ENCODE measurements at regions not wholly inside any gene's neighbourhood (a gene's known extent, or its start where the extent isn't known, plus 50 kb on each side); places are given as distances from the start of the nearest gene placed in this dataset.

DNA sequence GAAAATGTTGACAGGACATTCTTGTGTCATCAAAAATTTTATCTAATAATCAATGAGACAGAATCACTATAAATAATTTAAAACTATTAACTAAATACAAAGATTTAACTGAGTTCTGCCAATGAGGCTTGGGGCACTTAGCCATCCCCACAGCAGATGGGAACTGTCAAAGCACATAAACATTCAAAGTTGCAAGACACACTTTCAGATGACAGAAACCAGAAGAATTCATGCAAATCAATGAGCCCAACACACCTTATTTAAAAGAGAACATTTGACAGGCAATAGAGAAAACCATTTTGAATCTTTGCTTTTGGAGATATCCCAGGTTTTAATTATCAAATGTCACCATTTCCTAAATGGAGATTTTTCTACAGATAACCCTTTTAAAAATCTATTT lies 566.2 kb downstream of the IRS1 start:
- TF ChIP-seq, protein P1, sequence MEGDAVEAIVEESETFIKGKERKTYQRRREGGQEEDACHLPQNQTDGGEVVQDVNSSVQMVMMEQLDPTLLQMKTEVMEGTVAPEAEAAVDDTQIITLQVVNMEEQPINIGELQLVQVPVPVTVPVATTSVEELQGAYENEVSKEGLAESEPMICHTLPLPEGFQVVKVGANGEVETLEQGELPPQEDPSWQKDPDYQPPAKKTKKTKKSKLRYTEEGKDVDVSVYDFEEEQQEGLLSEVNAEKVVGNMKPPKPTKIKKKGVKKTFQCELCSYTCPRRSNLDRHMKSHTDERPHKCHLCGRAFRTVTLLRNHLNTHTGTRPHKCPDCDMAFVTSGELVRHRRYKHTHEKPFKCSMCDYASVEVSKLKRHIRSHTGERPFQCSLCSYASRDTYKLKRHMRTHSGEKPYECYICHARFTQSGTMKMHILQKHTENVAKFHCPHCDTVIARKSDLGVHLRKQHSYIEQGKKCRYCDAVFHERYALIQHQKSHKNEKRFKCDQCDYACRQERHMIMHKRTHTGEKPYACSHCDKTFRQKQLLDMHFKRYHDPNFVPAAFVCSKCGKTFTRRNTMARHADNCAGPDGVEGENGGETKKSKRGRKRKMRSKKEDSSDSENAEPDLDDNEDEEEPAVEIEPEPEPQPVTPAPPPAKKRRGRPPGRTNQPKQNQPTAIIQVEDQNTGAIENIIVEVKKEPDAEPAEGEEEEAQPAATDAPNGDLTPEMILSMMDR (conservative IDR thresholded peaks at IDR 0.05): no peak
- no peak for TF ChIP-seq ZFX (IDR thresholded peaks at IDR 0.05)
